Left renal cortex interstitium (tissue), 4 donors: ENCODE measurements at regions not wholly inside any gene's neighbourhood (a gene's known extent, or its start where the extent isn't known, plus 50 kb on each side); places are given as distances from the start of the nearest gene placed in this dataset.

Experiments
- DNase-seq, 4 donors: peaks; one replicate each; pipeline ENCODE4 v3.0.0-alpha.2; 2013; ENCODE audit warnings: low read depth in 4 of 4, low spot score in 2 of 4, missing footprints in 1 of 4

GRCh38 chr16:59238246-59238645 lies 504.1 kb upstream of the GOT2 start:
- DNase-seq: no peak

- DNase-seq: no peak
Observed at GRCh38 chr16:59236804-59237458, 502.8 kb upstream of the GOT2 start.

- no peak for DNase-seq
Observed at GRCh38 chr16:59224401-59224800, 490.3 kb upstream of the GOT2 start.

GRCh38 chr16:59220011-59220410 lies 485.9 kb upstream of the GOT2 start:
- DNase-seq: no peak

GRCh38 chr16:59216291-59216690 lies 482.2 kb upstream of the GOT2 start:
- no peak for DNase-seq

- no peak for DNase-seq
Observed at GRCh38 chr16:59214455-59214854, 480.3 kb upstream of the GOT2 start.

GRCh38 chr16:59213952-59214351 lies 479.8 kb upstream of the GOT2 start:
- no peak for DNase-seq

GRCh38 chr16:59212492-59213024 lies 478.4 kb upstream of the GOT2 start:
- no peak for DNase-seq

- DNase-seq: peak; percentile 20 to 49 (median 46)
Observed at GRCh38 chr16:59210955-59211541, 476.9 kb upstream of the GOT2 start.

- DNase-seq: no peak
Observed at GRCh38 chr16:59205403-59205802, 471.3 kb upstream of the GOT2 start.

- DNase-seq: no peak
Observed at GRCh38 chr16:59204589-59204988, 470.5 kb upstream of the GOT2 start.

GRCh38 chr16:59202233-59202862 lies 468.2 kb upstream of the GOT2 start:
- DNase-seq: no peak

- no peak for DNase-seq
Observed at GRCh38 chr16:59201821-59202220, 467.7 kb upstream of the GOT2 start.

GRCh38 chr16:59201160-59201559 lies 467.0 kb upstream of the GOT2 start:
- DNase-seq: no peak

GRCh38 chr16:59198487-59198886 lies 464.4 kb upstream of the GOT2 start:
- no peak for DNase-seq

- DNase-seq: no peak
Observed at GRCh38 chr16:59195242-59195641, 461.1 kb upstream of the GOT2 start.

GRCh38 chr16:59193637-59194036 lies 459.5 kb upstream of the GOT2 start:
- no peak for DNase-seq

GRCh38 chr16:59192551-59193199 lies 458.6 kb upstream of the GOT2 start:
- DNase-seq: peak in 1 of 4 donors; percentile 8

- no peak for DNase-seq
Observed at GRCh38 chr16:59190731-59191130, 456.6 kb upstream of the GOT2 start.

- DNase-seq: no peak
Observed at GRCh38 chr16:59188029-59188428, 453.9 kb upstream of the GOT2 start.

- DNase-seq: no peak
Observed at GRCh38 chr16:59181821-59182420, 447.8 kb upstream of the GOT2 start.
